ENCODE measurements at regions not wholly inside any gene's neighbourhood (a gene's known extent, or its start where the extent isn't known, plus 50 kb on each side); places are given as distances from the start of the nearest gene placed in this dataset.

GRCh38 chr2:187148059-187148714 lies 299.2 kb upstream of the ZSWIM2 start:
- ATAC-seq: no peak
- intact Hi-C loops (cut with DNase I): no loop called here

GRCh38 chr2:187143537-187143936 lies 294.6 kb upstream of the ZSWIM2 start:
- ATAC-seq (no peak), DNase-seq (no peak)
- intact Hi-C loops (cut with DNase I): no loop called here

More at GRCh38 chr2:187148059-187148714, 299.2 kb upstream of the ZSWIM2 start:
- no peak for DNase-seq

- intact Hi-C loops (cut with DNase I): no loop called here
- ATAC-seq (no peak), DNase-seq (peak; percentile 21)
Measured at GRCh38 chr2:187139469-187139868, 290.5 kb upstream of the ZSWIM2 start.

GRCh38 chr2:187138265-187138664 lies 289.3 kb upstream of the ZSWIM2 start:
- intact Hi-C loops (cut with DNase I): no loop called here
- ATAC-seq (peak; percentile 57 to 63), DNase-seq (peak; percentile 45)

DNA sequence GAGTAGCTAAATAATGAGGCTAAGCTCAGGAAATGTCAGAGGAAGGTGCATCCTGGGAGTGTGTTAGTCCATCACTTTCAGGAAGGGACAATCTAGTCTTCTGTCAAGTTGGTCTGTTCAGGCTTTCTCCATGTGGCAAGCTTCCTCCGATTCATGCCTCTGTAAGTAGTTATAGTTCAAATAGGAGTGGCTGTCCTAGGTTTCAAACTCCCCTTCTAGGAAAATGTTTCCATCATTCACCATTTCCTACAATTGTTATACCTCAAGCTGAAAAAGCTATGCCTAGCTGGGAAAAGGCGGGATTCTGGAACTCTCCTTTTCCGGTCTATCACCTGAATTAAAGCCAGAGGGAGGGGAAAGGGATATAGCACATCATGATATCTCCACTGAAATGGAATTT lies 287.7 kb upstream of the ZSWIM2 start:
- intact Hi-C loops (cut with DNase I): no loop called here
- peak in 1 of 2 donors; percentile 66 for ATAC-seq
- DNase-seq: no peak

DNA sequence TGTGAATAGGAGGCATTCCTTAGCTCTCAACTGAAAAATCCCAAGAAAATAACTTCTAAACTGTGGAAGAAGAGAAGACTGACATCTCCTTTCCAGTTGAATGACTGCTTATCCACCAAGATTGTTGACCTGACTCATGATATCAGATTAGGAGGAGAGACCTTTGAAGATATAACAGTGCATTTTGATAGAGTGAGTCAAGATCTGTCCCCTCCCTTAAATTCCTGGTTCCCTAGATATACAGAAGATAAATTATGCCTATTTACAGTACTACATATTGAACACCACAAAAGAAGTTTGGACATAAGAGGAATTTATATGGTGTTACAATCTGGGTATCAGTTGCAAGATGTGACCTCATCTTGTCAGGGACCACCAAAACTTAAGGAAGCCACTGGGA lies 285.3 kb upstream of the ZSWIM2 start:
- no peak for DNase-seq
- intact Hi-C loops (cut with DNase I): no loop called here
- no peak for ATAC-seq

GRCh38 chr2:187129868-187130267 lies 280.9 kb upstream of the ZSWIM2 start:
- intact Hi-C loops (cut with DNase I): no loop called here
- DNase-seq: no peak
- no peak for ATAC-seq

GRCh38 chr2:187129306-187129705 lies 280.3 kb upstream of the ZSWIM2 start:
- intact Hi-C loops (cut with DNase I): no loop called here
- ATAC-seq: no peak
- DNase-seq: no peak

DNA sequence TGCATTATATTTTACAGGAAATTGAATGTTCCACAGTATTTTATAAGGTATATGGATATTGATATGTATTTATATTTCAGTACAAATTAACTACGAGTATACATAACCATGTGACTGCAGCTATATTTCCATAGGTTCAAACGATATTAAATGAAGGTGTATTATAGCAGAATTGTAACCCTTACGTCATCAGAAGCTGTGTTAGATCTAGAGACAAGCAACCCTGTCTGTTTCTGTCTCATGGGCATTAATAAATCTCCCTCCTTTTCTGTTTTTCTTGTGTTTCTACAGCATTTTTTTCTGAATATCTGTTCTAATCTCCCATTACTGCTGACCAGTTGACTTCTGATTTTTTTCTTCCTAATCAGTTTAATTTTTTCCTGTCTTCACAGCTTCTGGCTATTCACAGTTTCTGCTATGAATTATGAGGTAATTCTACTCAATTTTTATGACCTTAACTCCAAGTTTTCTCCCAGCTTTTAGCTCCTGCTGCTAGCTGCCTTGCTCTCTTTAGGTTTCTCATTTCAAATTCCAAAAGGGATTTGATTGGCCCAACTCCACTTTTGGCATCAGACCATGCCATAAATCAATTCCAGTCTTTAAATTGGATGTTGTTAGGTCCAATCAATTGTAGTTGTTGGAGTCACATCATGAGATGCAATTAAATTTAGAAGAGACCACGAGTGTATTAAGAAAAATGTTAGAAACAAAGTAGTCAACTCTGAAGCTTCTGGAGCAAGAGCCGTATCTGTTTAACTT lies 277.5 kb upstream of the ZSWIM2 start:
- no peak for ATAC-seq
- intact Hi-C loops (cut with DNase I): no loop called here
- DNase-seq: no peak

- ATAC-seq (no peak), DNase-seq (no peak)
- intact Hi-C loops (cut with DNase I): no loop called here
Measured at GRCh38 chr2:187125318-187125717, 276.3 kb upstream of the ZSWIM2 start.

GRCh38 chr2:187124529-187124928 lies 275.6 kb upstream of the ZSWIM2 start:
- ATAC-seq (peak in 1 of 2 donors; percentile 34), DNase-seq (peak; percentile 34)
- intact Hi-C loops (cut with DNase I): no loop called here

GRCh38 chr2:187118331-187119099 lies 269.5 kb upstream of the ZSWIM2 start:
- DNase-seq: no peak
- no peak for ATAC-seq
- intact Hi-C loops (cut with DNase I): no loop called here

GRCh38 chr2:187117483-187117882 lies 268.5 kb upstream of the ZSWIM2 start:
- DNase-seq: no peak
- intact Hi-C loops (cut with DNase I): no loop called here
- ATAC-seq: no peak

DNA sequence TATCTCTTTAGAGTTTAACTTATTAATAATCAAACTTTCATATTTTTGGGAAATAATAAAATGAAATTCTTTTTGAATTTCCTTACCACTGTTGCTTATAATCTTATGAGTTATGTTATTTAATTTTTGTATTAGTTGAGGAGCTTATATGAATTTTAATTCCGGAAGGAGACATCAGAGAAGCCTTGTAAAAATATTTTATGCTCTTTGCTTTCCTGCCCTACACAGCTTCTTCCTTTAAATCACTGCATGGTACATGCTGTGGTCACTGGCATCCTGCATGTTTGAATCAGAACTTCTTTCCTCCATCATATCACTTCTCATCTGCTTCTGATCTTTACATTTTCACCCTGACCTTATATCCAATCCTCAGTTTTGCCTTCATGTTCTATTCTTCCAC lies 266.7 kb upstream of the ZSWIM2 start:
- intact Hi-C loops (cut with DNase I): no loop called here
- no peak for ATAC-seq
- no peak for DNase-seq

DNA sequence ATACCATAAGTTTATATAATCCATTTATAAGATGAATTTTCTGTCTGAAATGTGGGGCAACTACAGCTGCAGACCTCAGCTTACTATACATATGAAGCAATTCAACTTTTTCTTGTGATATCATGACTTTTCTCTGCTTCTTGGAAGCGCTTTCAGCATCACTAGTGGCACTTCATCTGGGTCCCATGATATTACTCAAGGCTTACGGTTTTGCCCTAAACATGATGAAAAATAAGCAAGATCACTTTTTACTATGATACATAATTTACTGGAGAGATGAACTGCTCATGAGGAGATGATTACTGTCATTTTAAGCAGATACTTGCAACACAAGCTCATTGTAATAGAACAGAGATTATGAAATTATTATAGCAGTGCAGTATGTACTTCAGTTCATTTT lies 258.0 kb upstream of the ZSWIM2 start:
- ATAC-seq: no peak

GRCh38 chr2:187105218-187105617 lies 256.2 kb upstream of the ZSWIM2 start:
- intact Hi-C loops (cut with DNase I): no loop called here
- ATAC-seq (no peak), DNase-seq (no peak)

More for the DNA sequence above, 258.0 kb upstream of the ZSWIM2 start:
- intact Hi-C loops (cut with DNase I): no loop called here
- no peak for DNase-seq

GRCh38 chr2:187102381-187102780 lies 253.4 kb upstream of the ZSWIM2 start:
- intact Hi-C loops (cut with DNase I): no loop called here
- peak in 1 of 2 donors; percentile 41 for ATAC-seq
- no peak for DNase-seq

DNA sequence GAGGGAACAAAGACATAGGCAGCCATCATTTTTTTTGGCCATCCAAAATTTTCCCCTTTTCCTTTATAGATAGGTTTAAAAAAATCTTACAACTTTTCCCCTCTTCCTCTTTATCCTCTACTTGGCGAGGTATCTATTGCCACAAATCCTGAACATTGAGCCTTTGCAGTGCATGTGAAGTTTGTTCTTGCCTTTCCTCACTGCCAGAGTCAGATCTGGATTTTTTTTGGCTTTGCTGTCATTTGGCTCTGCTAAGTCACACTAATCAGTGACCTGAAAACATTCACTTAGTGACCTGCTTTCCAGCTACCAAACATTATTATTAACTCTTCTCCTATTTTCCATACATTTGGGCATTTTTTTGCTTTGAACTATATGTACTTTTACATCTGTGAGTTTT lies 249.2 kb upstream of the ZSWIM2 start:
- intact Hi-C loops (cut with DNase I): no loop called here
- ATAC-seq (no peak), DNase-seq (no peak)

DNA sequence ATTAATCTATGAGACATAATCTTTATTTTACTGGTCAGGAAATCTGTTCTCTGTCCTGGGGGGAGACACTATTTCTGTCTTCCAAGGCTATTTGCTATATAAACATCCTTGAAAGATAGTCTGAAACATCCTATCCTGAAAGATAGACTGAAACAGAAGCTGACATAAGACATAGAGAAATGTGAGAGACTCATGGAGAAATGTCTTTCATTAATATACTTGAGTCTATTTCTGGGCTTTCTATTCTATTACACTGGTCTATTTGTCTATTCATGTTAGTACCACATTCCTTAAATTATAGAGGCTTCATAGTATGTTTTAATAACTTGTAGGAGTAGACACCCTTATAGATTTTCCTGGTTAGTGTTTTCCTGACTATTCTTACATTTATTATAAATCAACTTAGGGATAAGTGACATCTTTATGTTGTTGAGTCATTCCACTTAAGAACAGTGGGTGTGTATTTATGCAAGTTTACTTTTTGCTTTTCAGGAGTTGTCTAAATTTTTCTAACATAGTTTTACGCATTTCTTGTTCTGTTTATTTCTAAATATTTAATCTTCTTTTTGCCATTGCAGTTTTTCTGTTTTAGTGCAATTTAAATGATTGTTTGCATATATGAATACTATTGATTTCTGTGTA lies 244.9 kb upstream of the ZSWIM2 start:
- DNase-seq: no peak
- intact Hi-C loops (cut with DNase I): no loop called here
- no peak for ATAC-seq

- DNase-seq: no peak
- intact Hi-C loops (cut with DNase I): no loop called here
- ATAC-seq: no peak
Measured at GRCh38 chr2:187091664-187092063, 242.7 kb upstream of the ZSWIM2 start.
